GM12865 (cell line): ENCODE measurements at regions not wholly inside any gene's neighbourhood (a gene's known extent, or its start where the extent isn't known, plus 50 kb on each side); places are given as distances from the start of the nearest gene placed in this dataset.
"Not testable (repeated sequence)": the region's sequence is repeated elsewhere in the genome, so short reads cannot be mapped to it uniquely, and the experiment has no call there.

Experiments
- DNase-seq: peaks from one replicate; pipeline ENCODE4 v3.0.0; 2010; ENCODE audit warnings: low read depth
- H3K4me3 ChIP-seq: 2 replicates; pipeline ENCODE4 v1.5.1; 2011; ENCODE audit warnings: mild to moderate bottlenecking, low read depth, low read length, control low read depth
- TF ChIP-seq, protein P1 (sequence below): IDR thresholded peaks from 2 replicates; pipeline ENCODE4 v1.5.1; 2011; ENCODE audit warnings: low read length, control low read depth, low read depth, inconsistent platforms; ENCODE audit not compliant: insufficient read depth; ENCODE audit errors: missing control alignments

- TF ChIP-seq, protein P1, sequence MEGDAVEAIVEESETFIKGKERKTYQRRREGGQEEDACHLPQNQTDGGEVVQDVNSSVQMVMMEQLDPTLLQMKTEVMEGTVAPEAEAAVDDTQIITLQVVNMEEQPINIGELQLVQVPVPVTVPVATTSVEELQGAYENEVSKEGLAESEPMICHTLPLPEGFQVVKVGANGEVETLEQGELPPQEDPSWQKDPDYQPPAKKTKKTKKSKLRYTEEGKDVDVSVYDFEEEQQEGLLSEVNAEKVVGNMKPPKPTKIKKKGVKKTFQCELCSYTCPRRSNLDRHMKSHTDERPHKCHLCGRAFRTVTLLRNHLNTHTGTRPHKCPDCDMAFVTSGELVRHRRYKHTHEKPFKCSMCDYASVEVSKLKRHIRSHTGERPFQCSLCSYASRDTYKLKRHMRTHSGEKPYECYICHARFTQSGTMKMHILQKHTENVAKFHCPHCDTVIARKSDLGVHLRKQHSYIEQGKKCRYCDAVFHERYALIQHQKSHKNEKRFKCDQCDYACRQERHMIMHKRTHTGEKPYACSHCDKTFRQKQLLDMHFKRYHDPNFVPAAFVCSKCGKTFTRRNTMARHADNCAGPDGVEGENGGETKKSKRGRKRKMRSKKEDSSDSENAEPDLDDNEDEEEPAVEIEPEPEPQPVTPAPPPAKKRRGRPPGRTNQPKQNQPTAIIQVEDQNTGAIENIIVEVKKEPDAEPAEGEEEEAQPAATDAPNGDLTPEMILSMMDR = no peak
- no peak overlapping the region for H3K4me3 ChIP-seq
- DNase-seq = no peak
Observed at GRCh38 chr1:163471779-163472650, 150.3 kb downstream of the NUF2 start.

GRCh38 chr1:163472651-163473248 is 151.0 kb downstream of the NUF2 start:
- TF ChIP-seq, protein P1 = no peak
- H3K4me3 ChIP-seq = no peak overlapping the region
- DNase-seq = no peak

GRCh38 chr1:163477276-163477830 is 155.6 kb downstream of the NUF2 start:
- no peak overlapping the region for H3K4me3 ChIP-seq
- no peak for DNase-seq
- TF ChIP-seq, protein P1 = no peak

- H3K4me3 ChIP-seq, DNase-seq: not testable (repeated sequence)
Observed at GRCh38 chr1:163498391-163499330, 176.9 kb downstream of the NUF2 start.

DNA sequence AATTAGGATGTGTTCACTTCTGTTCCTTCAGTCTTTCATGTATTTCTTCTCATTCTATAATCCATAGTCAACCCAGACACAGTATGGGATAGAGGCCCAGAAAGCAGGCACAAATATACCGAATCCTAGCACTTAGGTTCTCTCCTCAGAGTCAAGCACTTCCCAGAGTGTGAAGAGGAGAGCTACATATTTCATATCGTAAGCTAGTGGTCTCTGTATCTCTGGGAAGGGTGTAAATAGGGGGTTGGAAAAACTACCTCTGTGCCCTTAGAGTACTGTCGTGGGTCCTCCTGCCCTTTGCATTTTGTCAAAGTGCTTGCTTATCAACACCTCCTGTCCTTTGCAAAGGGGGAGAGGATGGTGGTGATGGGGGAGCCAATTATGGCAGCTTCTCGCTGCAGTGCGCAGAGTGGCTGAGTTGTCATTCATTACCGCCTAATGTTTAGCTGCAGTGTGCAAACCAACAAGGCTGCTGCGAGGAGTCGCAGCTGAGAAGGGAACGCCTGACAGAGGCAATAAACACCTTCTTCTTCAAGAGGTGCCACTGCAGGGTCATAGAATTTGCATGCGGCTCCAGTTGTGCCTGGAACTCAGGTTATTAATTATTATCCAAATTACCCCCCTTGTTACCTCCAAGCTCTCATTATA is 182.7 kb downstream of the NUF2 start:
- TF ChIP-seq, protein P1 = no peak
- no peak overlapping the region for H3K4me3 ChIP-seq
- DNase-seq = no peak

GRCh38 chr1:163509114-163509513 is 187.4 kb downstream of the NUF2 start:
- TF ChIP-seq, protein P1 = no peak

More at GRCh38 chr1:163509114-163509513, 187.4 kb downstream of the NUF2 start:
- DNase-seq = no peak
- no peak overlapping the region for H3K4me3 ChIP-seq
